ENCODE measurements at regions not wholly inside any gene's neighbourhood (a gene's known extent, or its start where the extent isn't known, plus 50 kb on each side); places are given as distances from the start of the nearest gene placed in this dataset.

DNA sequence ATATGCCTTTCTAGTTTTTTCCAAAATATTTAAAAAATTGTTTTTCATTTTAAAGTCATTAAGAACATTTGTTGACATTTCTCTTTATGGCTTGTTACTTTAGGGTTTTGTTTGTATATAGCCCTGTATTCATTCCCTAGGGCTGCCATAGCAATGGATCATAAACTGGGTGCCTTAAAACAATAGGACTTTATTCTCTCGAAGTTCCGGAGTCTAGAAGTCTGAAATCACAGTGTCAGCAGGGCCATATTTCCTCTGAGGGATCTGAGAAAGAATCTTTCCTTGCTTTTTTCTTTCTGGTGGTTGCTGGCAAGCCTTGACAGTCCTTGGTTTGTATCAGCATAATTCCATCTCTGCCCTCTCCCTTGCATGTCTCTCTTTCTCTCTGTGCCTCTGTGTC, 63.4 kb upstream of the CADPS start:
- Histone ChIP-seq H3K4me3 (replicated peaks in 1 of 3) (no peak overlapping the region), H3K27me3 (no peaks in the 10 kb centered on the region), H3K9me3 (no peaks in the 10 kb centered on the region), H3K36me3 (no peaks in the 10 kb centered on the region), H3K4me1 (no peaks in the 10 kb centered on the region), H3K27ac (no peak overlapping the region)
- intact Hi-C loops (cut with DNase I), result no loop called here
- DNase-seq, result no peak
- TF ChIP-seq CTCF (IDR thresholded peaks at IDR 0.05) (no peak), POLR2A (IDR thresholded peaks at IDR 0.05) (no peak)
- WGBS, 2 donors, result 93% methylated on average over 2 of the region's 2 CpGs

- Histone ChIP-seq H3K36me3 (no peaks in the 10 kb centered on the region), H3K4me3 (replicated peaks in 1 of 3) (no peak overlapping the region), H3K9me3 (no peaks in the 10 kb centered on the region), H3K4me1 (no peaks in the 10 kb centered on the region), H3K27me3 (no peaks in the 10 kb centered on the region), H3K27ac (no peak overlapping the region)
- intact Hi-C loops (cut with DNase I), result no loop called here
- WGBS, 2 donors, result 67 to 72% methylated on average over 8 of the region's 8 CpGs
- TF ChIP-seq CTCF (IDR thresholded peaks at IDR 0.05) (no peak), POLR2A (IDR thresholded peaks at IDR 0.05) (no peak)
- no peak for DNase-seq
Observed at GRCh38 chr3:62939707-62940106, 64.5 kb upstream of the CADPS start.

DNA sequence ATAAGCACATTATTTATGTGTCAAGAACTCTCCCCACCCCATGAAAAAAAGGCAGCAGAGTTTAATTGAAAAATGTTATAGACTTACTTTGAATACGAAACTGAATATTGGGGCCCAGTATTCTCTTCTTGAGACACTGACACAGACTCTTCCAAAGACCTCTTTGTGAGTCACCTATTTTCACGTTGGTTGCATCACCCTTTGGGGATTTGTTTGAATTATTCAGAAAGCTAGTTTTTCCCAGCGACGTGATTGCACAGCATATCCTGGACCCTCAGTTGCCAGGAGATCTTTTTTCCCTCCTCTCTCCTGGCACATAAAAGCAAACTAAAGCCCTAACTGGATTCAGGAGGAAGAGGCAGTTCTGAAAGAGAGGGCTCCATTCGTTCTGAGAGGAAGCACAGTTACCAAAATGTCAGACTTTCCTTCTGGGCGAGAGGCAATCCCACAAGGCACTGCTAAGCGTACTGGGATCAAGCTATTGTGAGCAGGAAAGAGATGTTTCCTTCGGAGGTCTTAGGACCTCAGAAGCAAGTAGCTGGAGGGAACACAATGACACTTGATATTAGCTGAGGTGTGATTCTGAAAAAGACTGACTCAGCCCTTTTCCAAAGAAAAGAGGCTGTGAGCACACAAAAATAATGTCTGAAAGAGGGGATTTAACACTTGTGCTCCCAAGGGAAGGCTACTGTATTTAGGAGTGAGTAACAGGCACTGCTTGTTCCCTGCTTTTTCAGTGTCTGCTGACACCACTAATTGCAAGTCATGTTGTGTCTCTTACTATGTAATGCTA, 65.8 kb upstream of the CADPS start:
- no peak for TF ChIP-seq POLR2A (IDR thresholded peaks at IDR 0.05)
- no peak for TF ChIP-seq CTCF (IDR thresholded peaks at IDR 0.05)

GRCh38 chr3:62942227-62942626, 67.0 kb upstream of the CADPS start:
- WGBS, 2 donors, result 20 to 34% methylated on average over 3 of the region's 3 CpGs
- Histone ChIP-seq H3K27me3 (no peaks in the 10 kb centered on the region), H3K36me3 (no peaks in the 10 kb centered on the region), H3K4me3 (replicated peaks in 1 of 3) (no peak overlapping the region), H3K9me3 (no peaks in the 10 kb centered on the region), H3K27ac (no peak overlapping the region), H3K4me1 (no peaks in the 10 kb centered on the region)
- TF ChIP-seq CTCF (IDR thresholded peaks at IDR 0.05), result no peak
- TF ChIP-seq POLR2A (IDR thresholded peaks at IDR 0.05), result no peak
- peak in 1 of 2 donors; percentile 3 for DNase-seq
- intact Hi-C loops (cut with DNase I), result no loop called here

More for the DNA sequence above, 65.8 kb upstream of the CADPS start:
- Histone ChIP-seq H3K4me1 (no peaks in the 10 kb centered on the region), H3K4me3 (replicated peaks in 1 of 3) (no peak overlapping the region), H3K36me3 (no peaks in the 10 kb centered on the region), H3K27me3 (no peaks in the 10 kb centered on the region), H3K27ac (no peak overlapping the region), H3K9me3 (no peaks in the 10 kb centered on the region)
- DNase-seq, result no peak
- 56 to 57% methylated on average over 8 of the region's 8 CpGs for WGBS, 2 donors
- intact Hi-C loops (cut with DNase I), result no loop called here

GRCh38 chr3:62942764-62943163, 67.5 kb upstream of the CADPS start:
- H3K9me3 ChIP-seq, result no peaks in the 10 kb centered on the region
- H3K36me3 ChIP-seq, result no peaks in the 10 kb centered on the region
- H3K4me1 ChIP-seq, result no peaks in the 10 kb centered on the region
- no peak for TF ChIP-seq CTCF (IDR thresholded peaks at IDR 0.05)
- TF ChIP-seq POLR2A (IDR thresholded peaks at IDR 0.05), result no peak
- H3K4me3 ChIP-seq (replicated peaks in 1 of 3), result no peak overlapping the region
- no peak for DNase-seq
- H3K27me3 ChIP-seq, result no peaks in the 10 kb centered on the region
- no peak overlapping the region for H3K27ac ChIP-seq
- intact Hi-C loops (cut with DNase I), result no loop called here
